Ascending aorta (tissue), 2 donors: ENCODE measurements at regions not wholly inside any gene's neighbourhood (a gene's known extent, or its start where the extent isn't known, plus 50 kb on each side); places are given as distances from the start of the nearest gene placed in this dataset.

Experiments used
- DNase-seq, 2 donors: peaks; one replicate each; pipeline ENCODE4 v3.0.0-alpha.2; 2019; ENCODE audit warnings: low spot score in 2 of 2
- H3K27ac ChIP-seq, 2 donors: fragments of 200-600 bp; sonication (generic); one replicate each; pipeline ENCODE4 v1.5.1; 2016 to 2017; ENCODE audit warnings: mild to moderate bottlenecking in 1 of 2
- H3K27me3 ChIP-seq: fragments of 200-600 bp; sonication (generic); one replicate; pipeline ENCODE4 v1.5.1; 2017
- H3K36me3 ChIP-seq, 2 donors: fragments of 200-600 bp; sonication (generic); one replicate each; pipeline ENCODE4 v1.5.1; 2016
- H3K4me1 ChIP-seq, 2 donors: fragments of 200-600 bp; sonication (generic); one replicate each; pipeline ENCODE4 v1.5.1; 2016 to 2017; ENCODE audit warnings: mild to moderate bottlenecking in 1 of 2
- H3K4me3 ChIP-seq, 2 donors: fragments of 200-600 bp; sonication (generic); one replicate each; pipeline ENCODE4 v1.5.1; 2016 to 2017; ENCODE audit warnings: mild to moderate bottlenecking in 1 of 2
- H3K9me3 ChIP-seq, 2 donors: fragments of 200-600 bp; sonication (generic); one replicate each; pipeline ENCODE4 v1.5.1; 2016
- intact Hi-C: fragments of 100-400 bp; cut with DNase I; formaldehyde crosslinking; loops from one replicate; pipeline ENCODE4 v1.15.1; 2023
- TF ChIP-seq, protein P1 (sequence below), 3 experiments: fragments of 200-600 bp in 2 of 3; fragments of 450-650 bp in 1 of 3; sonication (generic) in 2 of 3; IDR thresholded peaks; one replicate each; pipeline ENCODE4 v1.5.1; 2016 to 2019; ENCODE audit warnings: antibody characterized with exemption in 3 of 3, mild to moderate bottlenecking in 1 of 3, moderate library complexity in 1 of 3

- H3K27ac ChIP-seq = no peak overlapping the region
- intact Hi-C loops = no loop called here
Measured at GRCh38 chr7:31204071-31204470, 136.5 kb downstream of the NEUROD6 start.

GRCh38 chr7:31203551-31203950 lies 137.0 kb downstream of the NEUROD6 start:
- Histone ChIP-seq H3K27me3 (no peaks in the 10 kb centered on the region), H3K4me1 (no peaks in the 10 kb centered on the region), H3K9me3 (no peaks in the 10 kb centered on the region), H3K4me3 (no peak overlapping the region), H3K27ac (no peak overlapping the region), H3K36me3 (no peaks in the 10 kb centered on the region)
- DNase-seq = no peak
- intact Hi-C loops = no loop called here
- TF ChIP-seq, protein P1, sequence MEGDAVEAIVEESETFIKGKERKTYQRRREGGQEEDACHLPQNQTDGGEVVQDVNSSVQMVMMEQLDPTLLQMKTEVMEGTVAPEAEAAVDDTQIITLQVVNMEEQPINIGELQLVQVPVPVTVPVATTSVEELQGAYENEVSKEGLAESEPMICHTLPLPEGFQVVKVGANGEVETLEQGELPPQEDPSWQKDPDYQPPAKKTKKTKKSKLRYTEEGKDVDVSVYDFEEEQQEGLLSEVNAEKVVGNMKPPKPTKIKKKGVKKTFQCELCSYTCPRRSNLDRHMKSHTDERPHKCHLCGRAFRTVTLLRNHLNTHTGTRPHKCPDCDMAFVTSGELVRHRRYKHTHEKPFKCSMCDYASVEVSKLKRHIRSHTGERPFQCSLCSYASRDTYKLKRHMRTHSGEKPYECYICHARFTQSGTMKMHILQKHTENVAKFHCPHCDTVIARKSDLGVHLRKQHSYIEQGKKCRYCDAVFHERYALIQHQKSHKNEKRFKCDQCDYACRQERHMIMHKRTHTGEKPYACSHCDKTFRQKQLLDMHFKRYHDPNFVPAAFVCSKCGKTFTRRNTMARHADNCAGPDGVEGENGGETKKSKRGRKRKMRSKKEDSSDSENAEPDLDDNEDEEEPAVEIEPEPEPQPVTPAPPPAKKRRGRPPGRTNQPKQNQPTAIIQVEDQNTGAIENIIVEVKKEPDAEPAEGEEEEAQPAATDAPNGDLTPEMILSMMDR (IDR thresholded peaks at IDR 0.05) = no peak

More at GRCh38 chr7:31204071-31204470, 136.5 kb downstream of the NEUROD6 start:
- no peaks in the 10 kb centered on the region for H3K27me3 ChIP-seq
- no peak overlapping the region for H3K4me3 ChIP-seq
- H3K36me3 ChIP-seq = no peaks in the 10 kb centered on the region
- no peaks in the 10 kb centered on the region for H3K9me3 ChIP-seq
- TF ChIP-seq, protein P1 (IDR thresholded peaks at IDR 0.05) = no peak
- no peak for DNase-seq
- no peaks in the 10 kb centered on the region for H3K4me1 ChIP-seq

- Histone ChIP-seq H3K4me1 (no peaks in the 10 kb centered on the region), H3K36me3 (no peaks in the 10 kb centered on the region), H3K4me3 (no peak overlapping the region), H3K27me3 (no peaks in the 10 kb centered on the region), H3K9me3 (no peaks in the 10 kb centered on the region), H3K27ac (no peak overlapping the region)
- no peak for DNase-seq
- intact Hi-C loops = no loop called here
- TF ChIP-seq, protein P1 (IDR thresholded peaks at IDR 0.05) = no peak
Measured at GRCh38 chr7:31202801-31203200, 137.7 kb downstream of the NEUROD6 start.

- Histone ChIP-seq H3K4me3 (peak overlapping the region in 1 of 2 donors; percentile 8), H3K27me3 (no peaks in the 10 kb centered on the region), H3K4me1 (no peaks in the 10 kb centered on the region), H3K9me3 (no peaks in the 10 kb centered on the region), H3K27ac (no peak overlapping the region), H3K36me3 (no peaks in the 10 kb centered on the region)
- TF ChIP-seq, protein P1 (IDR thresholded peaks at IDR 0.05) = peak in 2 of 3 experiments; percentile 33 to 53
- no peak for DNase-seq
- intact Hi-C loops = no loop called here
Measured at GRCh38 chr7:31192986-31193385, 140.9 kb downstream of the ADCYAP1R1 start.

- H3K4me3 ChIP-seq = no peak overlapping the region
- H3K4me1 ChIP-seq = no peaks in the 10 kb centered on the region
- no peak for DNase-seq
- no peaks in the 10 kb centered on the region for H3K36me3 ChIP-seq
- intact Hi-C loops = no loop called here
- no peaks in the 10 kb centered on the region for H3K27me3 ChIP-seq
- no peak overlapping the region for H3K27ac ChIP-seq
- no peaks in the 10 kb centered on the region for H3K9me3 ChIP-seq
- TF ChIP-seq, protein P1 (IDR thresholded peaks at IDR 0.05) = no peak
Measured at GRCh38 chr7:31190906-31191305, 138.8 kb downstream of the ADCYAP1R1 start.

- Histone ChIP-seq H3K36me3 (no peaks in the 10 kb centered on the region), H3K9me3 (no peaks in the 10 kb centered on the region), H3K27ac (no peak overlapping the region), H3K4me3 (no peak overlapping the region), H3K27me3 (no peaks in the 10 kb centered on the region), H3K4me1 (no peaks in the 10 kb centered on the region)
- no peak for DNase-seq
- TF ChIP-seq, protein P1 (IDR thresholded peaks at IDR 0.05) = no peak
- intact Hi-C loops = no loop called here
Measured at GRCh38 chr7:31186202-31186601, 134.1 kb downstream of the ADCYAP1R1 start.
